SW 1271 (cell line): ENCODE measurements at regions not wholly inside any gene's neighbourhood (a gene's known extent, or its start where the extent isn't known, plus 50 kb on each side); places are given as distances from the start of the nearest gene placed in this dataset.

ENCODE experiments used
- DNase-seq, 2 experiments: peaks; one replicate each; lab custom pipeline; 2025; lab: John Stamatoyannopoulos, UW

GRCh38 chr5:119789406-119790117, 160.2 kb downstream of the FAM170A start:
- DNase-seq = no peak

- DNase-seq = no peak
These were observed 162.9 kb downstream of the FAM170A start for GRCh38 chr5:119792161-119792799.

GRCh38 chr5:119795768-119796167, 166.4 kb downstream of the FAM170A start:
- DNase-seq = no peak

GRCh38 chr5:119801570-119801969, 172.2 kb downstream of the FAM170A start:
- DNase-seq = no peak

GRCh38 chr5:119808024-119808423, 178.7 kb downstream of the FAM170A start:
- no peak for DNase-seq

- no peak for DNase-seq
These were observed 179.1 kb downstream of the FAM170A start for GRCh38 chr5:119808474-119808873.

- DNase-seq = no peak
These were observed 180.9 kb downstream of the FAM170A start for GRCh38 chr5:119810217-119810616.

- no peak for DNase-seq
These were observed 182.1 kb downstream of the FAM170A start for GRCh38 chr5:119811458-119811857.

GRCh38 chr5:119814655-119815054, 185.3 kb downstream of the FAM170A start:
- DNase-seq = no peak

- no peak for DNase-seq
These were observed 186.7 kb downstream of the FAM170A start for GRCh38 chr5:119816055-119816454.

GRCh38 chr5:119820016-119820415, 190.7 kb downstream of the FAM170A start:
- DNase-seq = no peak

- no peak for DNase-seq
These were observed 191.2 kb downstream of the FAM170A start for GRCh38 chr5:119820608-119821007.

- DNase-seq = no peak
These were observed 199.2 kb downstream of the FAM170A start for GRCh38 chr5:119828541-119828940.

- DNase-seq = no peak
These were observed 200.0 kb downstream of the FAM170A start for GRCh38 chr5:119829341-119829740.

- DNase-seq = no peak
These were observed 203.8 kb downstream of the FAM170A start for GRCh38 chr5:119833176-119833575.

- no peak for DNase-seq
These were observed 210.8 kb downstream of the FAM170A start for GRCh38 chr5:119840175-119840574.

- no peak for DNase-seq
These were observed 222.8 kb downstream of the FAM170A start for GRCh38 chr5:119852140-119852539.

- no peak for DNase-seq
These were observed 231.1 kb downstream of the FAM170A start for GRCh38 chr5:119860463-119860862.

- DNase-seq = no peak
These were observed 233.3 kb downstream of the FAM170A start for GRCh38 chr5:119862619-119863018.

GRCh38 chr5:119864286-119864685, 234.9 kb downstream of the FAM170A start:
- DNase-seq = no peak

GRCh38 chr5:119873611-119874010, 244.3 kb downstream of the FAM170A start:
- no peak for DNase-seq

- DNase-seq = no peak
These were observed 247.2 kb downstream of the FAM170A start for GRCh38 chr5:119876522-119876921.

GRCh38 chr5:119878712-119879111, 249.4 kb downstream of the FAM170A start:
- DNase-seq = no peak

GRCh38 chr5:119879446-119879845, 250.1 kb downstream of the FAM170A start:
- no peak for DNase-seq
